SK-N-SH (cell line): ENCODE measurements at regions not wholly inside any gene's neighbourhood (a gene's known extent, or its start where the extent isn't known, plus 50 kb on each side); places are given as distances from the start of the nearest gene placed in this dataset.

Experiments used
- CTCF ChIP-seq: fragments of 200-600 bp; sonication (generic); IDR thresholded peaks from 2 replicates; pipeline ENCODE4 v1.6.1; 2017; ENCODE audit warnings: antibody characterized with exemption, mild to moderate bottlenecking, moderate library complexity
- EP300 ChIP-seq, 2 experiments: IDR thresholded peaks; 2 replicates each; pipeline versions ENCODE4 v1.4.0 to v1.6.1; 2012; ENCODE audit warnings: borderline replicate concordance in 1 of 2, low read depth in 1 of 2, low read length in 1 of 2
- GABPA ChIP-seq: IDR thresholded peaks from 2 replicates; pipeline ENCODE4 v1.4.0; 2012; ENCODE audit warnings: low read depth, mild to moderate bottlenecking
- IRF3 ChIP-seq: fragments of 150-350 bp; IDR thresholded peaks from 2 replicates; pipeline ENCODE4 v1.6.1; 2016; ENCODE audit warnings: mild to moderate bottlenecking, low read depth, low read length
- MEF2A ChIP-seq: IDR thresholded peaks from 2 replicates; pipeline ENCODE4 v1.4.0; 2012; ENCODE audit warnings: low read depth, borderline replicate concordance
- MXI1 ChIP-seq: IDR thresholded peaks from 2 replicates; pipeline ENCODE4 v1.6.1; 2012; ENCODE audit warnings: mild to moderate bottlenecking, low read depth, low read length, improper control_type of control experiment
- NRF1 ChIP-seq: IDR thresholded peaks from 2 replicates; pipeline ENCODE4 v1.6.1; 2012; ENCODE audit warnings: low read depth, mild to moderate bottlenecking, low read length
- POLR2AphosphoS5 ChIP-seq: IDR thresholded peaks from 2 replicates; pipeline ENCODE4 v1.6.1; 2012; ENCODE audit warnings: low read depth, low read length
- USF1 ChIP-seq: IDR thresholded peaks from 2 replicates; pipeline ENCODE4 v1.4.0; 2012; ENCODE audit warnings: low read depth, borderline replicate concordance
- TF ChIP-seq, protein P1 (sequence below): IDR thresholded peaks from 2 replicates; pipeline ENCODE4 v1.6.1; 2012; ENCODE audit warnings: mild to moderate bottlenecking, low read depth, low read length, moderate library complexity
- TF ChIP-seq, protein P2 (sequence below): IDR thresholded peaks from 2 replicates; pipeline ENCODE4 v1.4.0; 2012; ENCODE audit warnings: low read depth

DNA sequence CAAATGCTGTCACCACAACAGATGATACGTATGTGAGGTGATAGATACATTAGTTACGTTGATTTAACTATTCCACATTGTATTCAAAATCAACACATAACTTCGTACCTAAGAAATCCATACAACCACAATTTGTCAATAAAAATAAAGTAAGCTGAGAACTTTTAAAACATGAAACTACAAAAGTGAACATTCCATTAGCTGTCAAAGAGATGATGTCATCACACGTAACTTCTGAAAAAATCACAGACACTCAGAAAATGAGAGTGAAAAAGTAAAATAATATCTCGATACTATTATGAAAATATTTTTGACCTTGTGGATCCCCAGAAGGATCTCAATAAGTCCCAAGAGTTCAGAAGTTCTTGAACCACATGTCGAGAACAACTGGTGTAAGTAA lies 161.6 kb upstream of the GALNT13 start:
- TF ChIP-seq CTCF = no peak
- TF ChIP-seq IRF3 = no peak
- no peak for TF ChIP-seq EP300 (IDR thresholded peaks at IDR 0.05; ENCODE audit: borderline replicate concordance in 1 of 2, low read depth in 1 of 2, low read length in 1 of 2)
- no peak for TF ChIP-seq USF1
- TF ChIP-seq NRF1 = no peak
- no peak for TF ChIP-seq GABPA
- TF ChIP-seq, protein P1, sequence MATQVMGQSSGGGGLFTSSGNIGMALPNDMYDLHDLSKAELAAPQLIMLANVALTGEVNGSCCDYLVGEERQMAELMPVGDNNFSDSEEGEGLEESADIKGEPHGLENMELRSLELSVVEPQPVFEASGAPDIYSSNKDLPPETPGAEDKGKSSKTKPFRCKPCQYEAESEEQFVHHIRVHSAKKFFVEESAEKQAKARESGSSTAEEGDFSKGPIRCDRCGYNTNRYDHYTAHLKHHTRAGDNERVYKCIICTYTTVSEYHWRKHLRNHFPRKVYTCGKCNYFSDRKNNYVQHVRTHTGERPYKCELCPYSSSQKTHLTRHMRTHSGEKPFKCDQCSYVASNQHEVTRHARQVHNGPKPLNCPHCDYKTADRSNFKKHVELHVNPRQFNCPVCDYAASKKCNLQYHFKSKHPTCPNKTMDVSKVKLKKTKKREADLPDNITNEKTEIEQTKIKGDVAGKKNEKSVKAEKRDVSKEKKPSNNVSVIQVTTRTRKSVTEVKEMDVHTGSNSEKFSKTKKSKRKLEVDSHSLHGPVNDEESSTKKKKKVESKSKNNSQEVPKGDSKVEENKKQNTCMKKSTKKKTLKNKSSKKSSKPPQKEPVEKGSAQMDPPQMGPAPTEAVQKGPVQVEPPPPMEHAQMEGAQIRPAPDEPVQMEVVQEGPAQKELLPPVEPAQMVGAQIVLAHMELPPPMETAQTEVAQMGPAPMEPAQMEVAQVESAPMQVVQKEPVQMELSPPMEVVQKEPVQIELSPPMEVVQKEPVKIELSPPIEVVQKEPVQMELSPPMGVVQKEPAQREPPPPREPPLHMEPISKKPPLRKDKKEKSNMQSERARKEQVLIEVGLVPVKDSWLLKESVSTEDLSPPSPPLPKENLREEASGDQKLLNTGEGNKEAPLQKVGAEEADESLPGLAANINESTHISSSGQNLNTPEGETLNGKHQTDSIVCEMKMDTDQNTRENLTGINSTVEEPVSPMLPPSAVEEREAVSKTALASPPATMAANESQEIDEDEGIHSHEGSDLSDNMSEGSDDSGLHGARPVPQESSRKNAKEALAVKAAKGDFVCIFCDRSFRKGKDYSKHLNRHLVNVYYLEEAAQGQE = no peak
- TF ChIP-seq POLR2AphosphoS5 = no peak
- TF ChIP-seq, protein P2, sequence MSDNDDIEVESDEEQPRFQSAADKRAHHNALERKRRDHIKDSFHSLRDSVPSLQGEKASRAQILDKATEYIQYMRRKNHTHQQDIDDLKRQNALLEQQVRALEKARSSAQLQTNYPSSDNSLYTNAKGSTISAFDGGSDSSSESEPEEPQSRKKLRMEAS = no peak
- no peak for TF ChIP-seq MEF2A
- no peak for TF ChIP-seq MXI1
